ENCODE measurements at regions not wholly inside any gene's neighbourhood (a gene's known extent, or its start where the extent isn't known, plus 50 kb on each side); places are given as distances from the start of the nearest gene placed in this dataset.
A peak's percentile ranks its signal among the peaks of the same experiment; 100 is the strongest.
"Not testable (repeated sequence)": the region's sequence is repeated elsewhere in the genome, so short reads cannot be mapped to it uniquely, and the experiment has no call there.

GRCh38 chr13:106088085-106088484 is 447.4 kb downstream of the EFNB2 start:
- no peak for DNase-seq

GRCh38 chr13:106087201-106087600 is 448.3 kb downstream of the EFNB2 start:
- no peak for DNase-seq

GRCh38 chr13:106083620-106084350 is 451.7 kb downstream of the EFNB2 start:
- DNase-seq, result peak; percentile 15

GRCh38 chr13:106081221-106081620 is 454.2 kb downstream of the EFNB2 start:
- DNase-seq, result not testable (repeated sequence)

GRCh38 chr13:106078191-106078590 is 457.3 kb downstream of the EFNB2 start:
- DNase-seq, result no peak

- DNase-seq, result no peak
These were observed 458.4 kb downstream of the EFNB2 start for GRCh38 chr13:106077017-106077416.

GRCh38 chr13:106072014-106072413 is 463.4 kb downstream of the EFNB2 start:
- DNase-seq, result no peak

- DNase-seq, result no peak
These were observed 471.7 kb downstream of the EFNB2 start for GRCh38 chr13:106063591-106064313.

GRCh38 chr13:106061781-106062180 is 473.7 kb downstream of the EFNB2 start:
- no peak for DNase-seq

GRCh38 chr13:106056851-106057250 is 478.6 kb downstream of the EFNB2 start:
- no peak for DNase-seq

- no peak for DNase-seq
These were observed 483.2 kb downstream of the EFNB2 start for GRCh38 chr13:106052200-106052767.

- no peak for DNase-seq
These were observed 486.3 kb downstream of the EFNB2 start for GRCh38 chr13:106049171-106049570.

- no peak for DNase-seq
These were observed 487.1 kb downstream of the EFNB2 start for GRCh38 chr13:106048386-106048785.

GRCh38 chr13:106047859-106048258 is 487.6 kb downstream of the EFNB2 start:
- DNase-seq, result no peak

- DNase-seq, result no peak
These were observed 492.4 kb downstream of the EFNB2 start for GRCh38 chr13:106042996-106043581.

- DNase-seq, result no peak
These were observed 494.0 kb downstream of the EFNB2 start for GRCh38 chr13:106041445-106041844.

GRCh38 chr13:106038752-106039151 is 496.7 kb downstream of the EFNB2 start:
- DNase-seq, result no peak

GRCh38 chr13:106036870-106037269 is 498.6 kb downstream of the EFNB2 start:
- no peak for DNase-seq

GRCh38 chr13:106034201-106034600 is 501.3 kb downstream of the EFNB2 start:
- DNase-seq, result no peak

GRCh38 chr13:106033659-106034058 is 501.8 kb downstream of the EFNB2 start:
- no peak for DNase-seq

GRCh38 chr13:106032441-106032840 is 503.0 kb downstream of the EFNB2 start:
- no peak for DNase-seq

GRCh38 chr13:106029676-106030290 is 505.7 kb downstream of the EFNB2 start:
- DNase-seq, result no peak

- DNase-seq, result no peak
These were observed 506.6 kb downstream of the EFNB2 start for GRCh38 chr13:106028911-106029310.
